CD4-positive, alpha-beta T cell (primary cell): ENCODE measurements at regions not wholly inside any gene's neighbourhood (a gene's known extent, or its start where the extent isn't known, plus 50 kb on each side); places are given as distances from the start of the nearest gene placed in this dataset.

Source experiments
- ATAC-seq: fragments of 200-7000 bp; cut with Tn5 transposase; one replicate; pipeline ENCODE4 v1.10.0; 2022; ENCODE audit warnings: mild to moderate bottlenecking; ENCODE audit not compliant: poor library complexity
- CTCF ChIA-PET: fragments of 350-600 bp; sonication (Branson Sonifier 250); formaldehyde crosslinking; loops from one replicate; lab custom pipeline; 2021; ENCODE audit warnings: antibody characterized with exemption, inconsistent platforms; lab: Charles Lee
- POLR2A ChIA-PET: fragments of 350-600 bp; sonication (Branson Sonifier 250); formaldehyde crosslinking; loops from one replicate; lab custom pipeline; 2021; ENCODE audit warnings: antibody characterized with exemption, inconsistent platforms; lab: Charles Lee
- DNase-seq, 14 experiments: peaks; one replicate each; pipeline ENCODE4 v3.0.0-alpha.2; 2013 to 2020; ENCODE audit warnings: mixed read lengths in 2 of 14
- H3K27ac ChIP-seq, 2 donors: one replicate each; pipeline versions ENCODE4 v1.5.1 to v1.7.0; 2013; ENCODE audit warnings: low read length in 2 of 2, low read depth in 1 of 2, mild to moderate bottlenecking in 1 of 2
- H3K27me3 ChIP-seq, 2 experiments: 1 replicate in 1 of 2; 2 replicates in 1 of 2; pipeline versions ENCODE4 v1.6.1 to v1.7.0; 2013; ENCODE audit warnings: low read length in 2 of 2, control low read depth in 1 of 2, mild to moderate bottlenecking in 1 of 2, moderate library complexity in 1 of 2; ENCODE audit not compliant: insufficient read depth in 2 of 2, control insufficient read depth in 1 of 2
- H3K36me3 ChIP-seq: one replicate; pipeline ENCODE4 v1.6.1; 2013; ENCODE audit warnings: low read length, control low read depth; ENCODE audit not compliant: insufficient read depth
- H3K4me1 ChIP-seq: one replicate; pipeline ENCODE4 v1.6.1; 2013; ENCODE audit warnings: low read length, control low read depth; ENCODE audit not compliant: insufficient read depth
- H3K4me3 ChIP-seq: one replicate; pipeline ENCODE4 v1.5.1; 2013; ENCODE audit warnings: mild to moderate bottlenecking, low read length, moderate library complexity
- H3K9me3 ChIP-seq, 2 experiments: 1 replicate in 1 of 2; 2 replicates in 1 of 2; pipeline versions ENCODE4 v1.6.1 to v1.7.0; 2013; ENCODE audit warnings: low read length in 2 of 2, mild to moderate bottlenecking in 2 of 2, control low read depth in 1 of 2, moderate library complexity in 1 of 2; ENCODE audit not compliant: control insufficient read depth in 1 of 2, insufficient read depth in 1 of 2
- H3K27ac Mint-ChIP-seq: one replicate; pipeline ENCODE4 v1.8.0; 2020; ENCODE audit warnings: mixed read lengths
- H3K27me3 Mint-ChIP-seq: one replicate; pipeline ENCODE4 v1.8.0; 2021; ENCODE audit warnings: mixed read lengths
- H3K36me3 Mint-ChIP-seq: one replicate; pipeline ENCODE4 v1.8.0; 2021; ENCODE audit warnings: low read depth, mixed read lengths
- H3K4me1 Mint-ChIP-seq: one replicate; pipeline ENCODE4 v1.8.0; 2021; ENCODE audit warnings: low read depth, mixed read lengths
- H3K4me3 Mint-ChIP-seq: one replicate; pipeline ENCODE4 v1.8.0; 2020; ENCODE audit warnings: mild to moderate bottlenecking, mixed read lengths
- H3K9me3 Mint-ChIP-seq: one replicate; pipeline ENCODE4 v1.8.0; 2020; ENCODE audit warnings: mixed read lengths
- intact Hi-C, 2 experiments: fragments of 100-400 bp; cut with DNase I in 1 of 2; cut with micrococcal nuclease in 1 of 2; formaldehyde crosslinking; loops; one replicate each; pipeline versions ENCODE4 v1.15.1 to v1.9.0; 2023 to 2025; cut with DNase I, micrococcal nuclease
- TF ChIP-seq, protein P1 (sequence below): fragments of 200-600 bp; IDR thresholded peaks from one replicate; pipeline ENCODE4 v1.8.0; 2022; ENCODE audit warnings: antibody characterized with exemption, mild to moderate bottlenecking

DNA sequence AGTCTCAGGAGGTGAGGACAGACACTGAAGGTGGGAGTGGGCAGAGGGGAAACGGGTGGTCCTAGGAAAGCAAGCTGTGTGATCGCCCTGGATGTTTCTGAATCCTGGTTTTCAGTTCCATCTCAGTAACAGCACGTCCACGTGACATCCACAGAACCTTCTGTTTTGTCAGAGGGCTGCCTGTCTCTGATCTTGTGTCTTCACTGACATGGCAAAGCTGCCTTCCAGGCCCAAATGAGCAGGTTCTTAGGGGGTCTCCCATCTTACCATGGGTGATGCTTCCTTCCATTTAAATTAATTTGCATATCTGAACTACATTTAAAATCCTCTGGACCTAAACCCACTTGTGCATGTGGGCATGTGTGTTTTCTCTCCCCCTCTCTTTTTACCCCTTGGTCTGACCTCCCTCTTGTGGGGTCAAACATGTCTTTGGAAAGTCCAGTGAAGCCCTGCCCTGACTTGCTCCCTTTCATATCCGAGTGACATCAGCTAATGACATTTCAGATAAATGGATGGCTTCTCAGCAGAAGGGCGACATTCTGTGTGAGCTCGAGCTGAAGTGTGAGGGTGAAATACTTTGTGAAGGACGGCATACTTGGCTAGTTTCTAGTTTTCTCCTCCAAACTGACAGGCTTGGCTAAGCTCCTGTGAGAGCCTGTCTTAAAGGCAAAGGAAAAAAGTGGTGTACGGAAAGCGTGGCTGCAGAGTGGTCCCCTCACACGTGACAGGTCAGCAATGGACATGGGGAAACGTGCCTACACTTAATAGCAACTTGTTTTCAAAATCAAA is 204.8 kb upstream of the S1PR3 start:
- TF ChIP-seq, protein P1, sequence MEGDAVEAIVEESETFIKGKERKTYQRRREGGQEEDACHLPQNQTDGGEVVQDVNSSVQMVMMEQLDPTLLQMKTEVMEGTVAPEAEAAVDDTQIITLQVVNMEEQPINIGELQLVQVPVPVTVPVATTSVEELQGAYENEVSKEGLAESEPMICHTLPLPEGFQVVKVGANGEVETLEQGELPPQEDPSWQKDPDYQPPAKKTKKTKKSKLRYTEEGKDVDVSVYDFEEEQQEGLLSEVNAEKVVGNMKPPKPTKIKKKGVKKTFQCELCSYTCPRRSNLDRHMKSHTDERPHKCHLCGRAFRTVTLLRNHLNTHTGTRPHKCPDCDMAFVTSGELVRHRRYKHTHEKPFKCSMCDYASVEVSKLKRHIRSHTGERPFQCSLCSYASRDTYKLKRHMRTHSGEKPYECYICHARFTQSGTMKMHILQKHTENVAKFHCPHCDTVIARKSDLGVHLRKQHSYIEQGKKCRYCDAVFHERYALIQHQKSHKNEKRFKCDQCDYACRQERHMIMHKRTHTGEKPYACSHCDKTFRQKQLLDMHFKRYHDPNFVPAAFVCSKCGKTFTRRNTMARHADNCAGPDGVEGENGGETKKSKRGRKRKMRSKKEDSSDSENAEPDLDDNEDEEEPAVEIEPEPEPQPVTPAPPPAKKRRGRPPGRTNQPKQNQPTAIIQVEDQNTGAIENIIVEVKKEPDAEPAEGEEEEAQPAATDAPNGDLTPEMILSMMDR: no peak
- no peaks in the 10 kb centered on the region for H3K9me3 Mint-ChIP-seq
- no peak overlapping the region for H3K4me3 ChIP-seq
- ATAC-seq (no peak), DNase-seq (no peak)
- no peaks in the 10 kb centered on the region for H3K36me3 Mint-ChIP-seq
- no peak overlapping the region for H3K4me3 Mint-ChIP-seq
- peaks cover 17% of the 10 kb centered on the region for H3K27me3 Mint-ChIP-seq
- no peak overlapping the region for H3K27ac ChIP-seq
- no peaks in the 10 kb centered on the region for H3K4me1 Mint-ChIP-seq
- intact Hi-C loops: no loop called here
- no peaks in the 10 kb centered on the region for H3K36me3 ChIP-seq
- POLR2A ChIA-PET: no interaction called here
- peaks cover 3 to 7% of the 10 kb centered on the region in 2 experiments for H3K27me3 ChIP-seq
- H3K9me3 ChIP-seq: peaks cover 0 to 5% of the 10 kb centered on the region in 2 experiments
- no peaks in the 10 kb centered on the region for H3K4me1 ChIP-seq
- CTCF ChIA-PET: no interaction called here
- H3K27ac Mint-ChIP-seq: no peak overlapping the region

DNA sequence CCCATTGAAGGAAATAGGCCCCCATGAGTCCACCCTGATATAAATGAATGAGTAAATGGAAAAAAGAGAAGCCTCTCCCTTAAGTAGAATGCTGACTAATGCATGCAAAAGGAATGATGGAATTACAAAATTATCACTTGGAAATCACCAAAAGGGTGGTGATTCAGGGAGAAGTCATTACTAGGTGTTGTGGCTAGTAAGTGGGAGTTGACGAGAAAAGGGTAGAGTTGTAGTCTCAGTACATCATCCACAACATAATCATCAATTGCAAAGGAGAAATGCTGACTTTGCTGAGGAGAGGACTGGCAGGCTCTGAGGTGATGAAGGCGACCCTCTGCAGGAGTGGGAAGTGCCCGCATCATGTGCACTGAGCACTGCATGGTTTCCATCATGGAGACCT is 201.5 kb upstream of the S1PR3 start:
- CTCF ChIA-PET: no interaction called here

DNA sequence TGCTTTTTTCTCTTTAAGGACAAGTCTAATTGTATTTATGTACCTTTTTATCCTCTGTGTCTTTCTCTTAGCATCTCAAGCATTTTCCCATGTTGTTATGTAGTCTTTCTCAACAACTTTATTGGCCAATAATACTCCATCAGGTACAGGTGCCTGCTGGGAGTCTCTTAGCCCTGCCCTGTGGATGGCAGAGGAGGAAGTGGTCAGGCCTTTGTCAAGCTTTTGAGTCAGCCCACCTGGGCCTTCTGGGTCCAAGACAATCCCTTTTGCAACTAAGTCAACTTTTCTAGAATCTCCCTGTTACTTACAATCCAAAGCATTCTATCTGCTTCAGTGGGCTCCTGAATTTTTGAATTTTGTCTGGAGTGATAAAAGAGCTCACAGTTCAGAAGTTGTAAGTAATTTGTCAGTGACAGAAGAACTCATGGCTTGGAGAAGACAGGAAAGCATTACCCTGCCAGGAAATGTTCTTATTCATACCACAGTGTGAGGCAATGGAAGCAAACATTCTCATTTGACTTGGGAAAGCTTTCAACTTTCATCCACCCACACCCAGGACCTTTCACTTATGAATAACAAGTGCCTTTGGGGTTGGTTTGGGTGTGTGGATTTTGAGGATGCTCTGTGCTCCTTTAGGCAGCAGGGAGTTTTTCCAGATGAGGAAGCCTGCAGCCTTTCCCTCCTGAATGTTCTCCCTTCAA is 200.0 kb upstream of the S1PR3 start:
- H3K36me3 ChIP-seq: no peaks in the 10 kb centered on the region
- no peaks in the 10 kb centered on the region for H3K4me1 ChIP-seq
- DNase-seq (no peak), ATAC-seq (no peak)
- H3K27ac ChIP-seq: no peak overlapping the region
- no peaks in the 10 kb centered on the region for H3K27me3 ChIP-seq
- POLR2A ChIA-PET: interaction anchor here (0.7 kb wide), 2 partner anchors 20 to 33 kb away, joined by 3 read pairs; no protein-coding TSS in a partner anchor
- intact Hi-C loops: no loop called here
- H3K4me3 ChIP-seq: no peak overlapping the region
- Mint-ChIP-seq H3K27ac (no peak overlapping the region), H3K4me3 (no peak overlapping the region), H3K9me3 (no peaks in the 10 kb centered on the region), H3K4me1 (no peaks in the 10 kb centered on the region), H3K36me3 (no peaks in the 10 kb centered on the region), H3K27me3 (peaks cover 8% of the 10 kb centered on the region)
- CTCF ChIA-PET: no interaction called here
- TF ChIP-seq, protein P1: no peak
- no peaks in the 10 kb centered on the region for H3K9me3 ChIP-seq

More for the DNA sequence above, 201.5 kb upstream of the S1PR3 start:
- Mint-ChIP-seq H3K9me3 (no peaks in the 10 kb centered on the region), H3K27me3 (peaks cover 8% of the 10 kb centered on the region), H3K4me3 (no peak overlapping the region), H3K27ac (no peak overlapping the region), H3K4me1 (no peaks in the 10 kb centered on the region), H3K36me3 (no peaks in the 10 kb centered on the region)
- Histone ChIP-seq H3K36me3 (no peaks in the 10 kb centered on the region), H3K4me3 (no peak overlapping the region), H3K27ac (no peak overlapping the region), H3K9me3 (no peaks in the 10 kb centered on the region), H3K4me1 (no peaks in the 10 kb centered on the region), H3K27me3 (peaks cover 3 to 7% of the 10 kb centered on the region in 2 experiments)
- ATAC-seq (no peak), DNase-seq (no peak)
- POLR2A ChIA-PET: no interaction called here
- TF ChIP-seq, protein P1: no peak
- intact Hi-C loops: no loop called here
